GM12875 (cell line): ENCODE measurements at regions not wholly inside any gene's neighbourhood (a gene's known extent, or its start where the extent isn't known, plus 50 kb on each side); places are given as distances from the start of the nearest gene placed in this dataset.

Experiments
- H3K4me3 ChIP-seq: one replicate; pipeline ENCODE4 v1.5.1; 2011; ENCODE audit warnings: low read depth, low read length, control low read depth
- CTCF ChIP-seq: IDR thresholded peaks from 2 replicates; pipeline ENCODE4 v1.5.1; 2011; ENCODE audit warnings: low read depth, mild to moderate bottlenecking, control low read depth, inconsistent platforms, low read length, moderate library complexity, borderline replicate concordance; ENCODE audit not compliant: insufficient read depth

- no peak for TF ChIP-seq CTCF
- H3K4me3 ChIP-seq: no peak overlapping the region
These were observed 163.9 kb upstream of the CITED2 start for GRCh38 chr6:139538366-139538765.

- TF ChIP-seq CTCF: no peak
- no peak overlapping the region for H3K4me3 ChIP-seq
These were observed 162.5 kb upstream of the CITED2 start for GRCh38 chr6:139536751-139537617.

GRCh38 chr6:139534472-139535115, 160.1 kb upstream of the CITED2 start:
- no peak overlapping the region for H3K4me3 ChIP-seq
- no peak for TF ChIP-seq CTCF

GRCh38 chr6:139533573-139534471, 159.4 kb upstream of the CITED2 start:
- H3K4me3 ChIP-seq: no peak overlapping the region
- no peak for TF ChIP-seq CTCF

GRCh38 chr6:139533171-139533570, 158.7 kb upstream of the CITED2 start:
- no peak for TF ChIP-seq CTCF
- H3K4me3 ChIP-seq: no peak overlapping the region

GRCh38 chr6:139531148-139532115, 157.0 kb upstream of the CITED2 start:
- H3K4me3 ChIP-seq: no peak overlapping the region
- no peak for TF ChIP-seq CTCF
